Neural progenitor cell (in vitro differentiated cells): ENCODE measurements at regions not wholly inside any gene's neighbourhood (a gene's known extent, or its start where the extent isn't known, plus 50 kb on each side); places are given as distances from the start of the nearest gene placed in this dataset.

Experiments
- EZH2 ChIP-seq: fragments of 200-600 bp; sonication (generic); IDR thresholded peaks from 2 replicates; pipeline ENCODE4 v1.6.1; 2017; ENCODE audit warnings: antibody characterized with exemption, mild to moderate bottlenecking, moderate library complexity
- EZH2phosphoT487 ChIP-seq: fragments of 200-600 bp; sonication (generic); IDR thresholded peaks from 2 replicates; pipeline ENCODE4 v1.6.1; 2017; ENCODE audit warnings: antibody characterized with exemption
- TF ChIP-seq, protein P1 (sequence below): fragments of 200-600 bp; sonication (generic); IDR thresholded peaks from 2 replicates; pipeline ENCODE4 v1.5.1; 2017; ENCODE audit warnings: antibody characterized with exemption, mild to moderate bottlenecking

DNA sequence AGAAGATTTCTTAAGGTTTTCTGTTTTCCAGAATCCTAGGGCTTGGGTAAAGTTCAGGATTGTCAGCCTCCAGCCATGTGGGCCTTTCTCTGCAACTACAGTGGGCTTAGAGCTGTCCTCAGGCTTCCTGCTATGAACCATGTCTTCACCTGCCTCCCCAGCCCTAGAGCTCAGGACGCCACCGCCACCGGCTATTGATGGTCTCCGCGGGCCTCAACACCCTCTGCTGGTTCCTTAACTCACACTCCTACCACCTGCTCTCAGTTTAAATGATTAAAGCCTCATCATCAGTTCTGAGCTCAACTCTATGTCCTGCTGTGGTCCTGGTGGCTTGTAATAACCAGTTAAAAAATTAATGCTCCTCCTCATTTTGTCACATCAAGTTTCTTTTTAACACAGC, 221.0 kb downstream of the EFNB2 start:
- no peak for TF ChIP-seq EZH2
- TF ChIP-seq, protein P1, sequence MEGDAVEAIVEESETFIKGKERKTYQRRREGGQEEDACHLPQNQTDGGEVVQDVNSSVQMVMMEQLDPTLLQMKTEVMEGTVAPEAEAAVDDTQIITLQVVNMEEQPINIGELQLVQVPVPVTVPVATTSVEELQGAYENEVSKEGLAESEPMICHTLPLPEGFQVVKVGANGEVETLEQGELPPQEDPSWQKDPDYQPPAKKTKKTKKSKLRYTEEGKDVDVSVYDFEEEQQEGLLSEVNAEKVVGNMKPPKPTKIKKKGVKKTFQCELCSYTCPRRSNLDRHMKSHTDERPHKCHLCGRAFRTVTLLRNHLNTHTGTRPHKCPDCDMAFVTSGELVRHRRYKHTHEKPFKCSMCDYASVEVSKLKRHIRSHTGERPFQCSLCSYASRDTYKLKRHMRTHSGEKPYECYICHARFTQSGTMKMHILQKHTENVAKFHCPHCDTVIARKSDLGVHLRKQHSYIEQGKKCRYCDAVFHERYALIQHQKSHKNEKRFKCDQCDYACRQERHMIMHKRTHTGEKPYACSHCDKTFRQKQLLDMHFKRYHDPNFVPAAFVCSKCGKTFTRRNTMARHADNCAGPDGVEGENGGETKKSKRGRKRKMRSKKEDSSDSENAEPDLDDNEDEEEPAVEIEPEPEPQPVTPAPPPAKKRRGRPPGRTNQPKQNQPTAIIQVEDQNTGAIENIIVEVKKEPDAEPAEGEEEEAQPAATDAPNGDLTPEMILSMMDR: no peak
- no peak for TF ChIP-seq EZH2phosphoT487
